ENCODE measurements at regions not wholly inside any gene's neighbourhood (a gene's known extent, or its start where the extent isn't known, plus 50 kb on each side); places are given as distances from the start of the nearest gene placed in this dataset.

GRCh38 chr3:157590273-157590672 lies 87.1 kb upstream of the VEPH1 start:
- no peak for TF ChIP-seq CTCF (IDR thresholded peaks at IDR 0.05; ENCODE audit: control extremely low read depth, extremely low read depth)
- Histone ChIP-seq H3K4me1 (ENCODE audit: control insufficient read depth in 5 of 5, insufficient read depth in 5 of 5, low read length in 5 of 5) (peaks cover 0 to 24% (median 9%) of the 10 kb centered on the region in 5 donors), H3K9me3 (ENCODE audit: control insufficient read depth in 4 of 4, insufficient read depth in 3 of 4, low read length in 3 of 4) (no peaks in the 10 kb centered on the region), H3K9ac (ENCODE audit: insufficient read depth in 1 of 2, low read length in 2 of 2) (no peak overlapping the region), H3K36me3 (ENCODE audit: control insufficient read depth in 4 of 4, insufficient read depth in 4 of 4, low read length in 4 of 4) (no peaks in the 10 kb centered on the region), H3K27me3 (ENCODE audit: control insufficient read depth in 3 of 3, insufficient read depth in 3 of 3, low read length in 2 of 3) (no peaks in the 10 kb centered on the region), H3K4me3 (no peak overlapping the region), H3K27ac (ENCODE audit: low read depth in 1 of 2, low read length in 1 of 2) (no peak overlapping the region)
- ATAC-seq (ENCODE audit: insufficient read depth, low FRiP score) (no peak), DNase-seq (no peak)
- 16 to 25% methylated on average over 1 of the region's 1 CpG for WGBS, 2 donors

GRCh38 chr3:157589211-157589610 lies 86.0 kb upstream of the VEPH1 start:
- TF ChIP-seq CTCF (IDR thresholded peaks at IDR 0.05; ENCODE audit: control extremely low read depth, extremely low read depth), result no peak
- Histone ChIP-seq H3K27me3 (ENCODE audit: control insufficient read depth in 3 of 3, insufficient read depth in 3 of 3, low read length in 2 of 3) (no peaks in the 10 kb centered on the region), H3K27ac (ENCODE audit: low read depth in 1 of 2, low read length in 1 of 2) (no peak overlapping the region), H3K4me3 (no peak overlapping the region), H3K4me1 (ENCODE audit: control insufficient read depth in 5 of 5, insufficient read depth in 5 of 5, low read length in 5 of 5) (peaks cover 0 to 15% (median 3%) of the 10 kb centered on the region in 5 donors), H3K9me3 (ENCODE audit: control insufficient read depth in 4 of 4, insufficient read depth in 3 of 4, low read length in 3 of 4) (no peaks in the 10 kb centered on the region), H3K36me3 (ENCODE audit: control insufficient read depth in 4 of 4, insufficient read depth in 4 of 4, low read length in 4 of 4) (no peaks in the 10 kb centered on the region), H3K9ac (ENCODE audit: insufficient read depth in 1 of 2, low read length in 2 of 2) (no peak overlapping the region)
- peak in 2 of 3 donors; percentile 23 to 25 for DNase-seq
- no peak for ATAC-seq (ENCODE audit: insufficient read depth, low FRiP score)
- WGBS, 2 donors, result 59 to 67% methylated on average over 2 of the region's 2 CpGs

GRCh38 chr3:157588386-157589060 lies 85.3 kb upstream of the VEPH1 start:
- Histone ChIP-seq H3K36me3 (ENCODE audit: control insufficient read depth in 4 of 4, insufficient read depth in 4 of 4, low read length in 4 of 4) (no peaks in the 10 kb centered on the region), H3K4me3 (no peak overlapping the region), H3K27ac (ENCODE audit: low read depth in 1 of 2, low read length in 1 of 2) (no peak overlapping the region), H3K4me1 (ENCODE audit: control insufficient read depth in 5 of 5, insufficient read depth in 5 of 5, low read length in 5 of 5) (peaks cover 0 to 14% (median 3%) of the 10 kb centered on the region in 5 donors), H3K9me3 (ENCODE audit: control insufficient read depth in 4 of 4, insufficient read depth in 3 of 4, low read length in 3 of 4) (no peaks in the 10 kb centered on the region), H3K9ac (ENCODE audit: insufficient read depth in 1 of 2, low read length in 2 of 2) (no peak overlapping the region), H3K27me3 (ENCODE audit: control insufficient read depth in 3 of 3, insufficient read depth in 3 of 3, low read length in 2 of 3) (no peaks in the 10 kb centered on the region)
- TF ChIP-seq CTCF (IDR thresholded peaks at IDR 0.05; ENCODE audit: control extremely low read depth, extremely low read depth), result no peak
- no peak for DNase-seq
- no peak for ATAC-seq (ENCODE audit: insufficient read depth, low FRiP score)

- no peaks in the 10 kb centered on the region for H3K36me3 ChIP-seq (ENCODE audit: control insufficient read depth in 4 of 4, insufficient read depth in 4 of 4, low read length in 4 of 4)
- TF ChIP-seq CTCF (IDR thresholded peaks at IDR 0.05; ENCODE audit: control extremely low read depth, extremely low read depth), result no peak
- H3K27me3 ChIP-seq (ENCODE audit: control insufficient read depth in 3 of 3, insufficient read depth in 3 of 3, low read length in 2 of 3), result no peaks in the 10 kb centered on the region
- DNase-seq, result no peak
- peaks cover 0 to 6% (median 2%) of the 10 kb centered on the region in 5 donors for H3K4me1 ChIP-seq (ENCODE audit: control insufficient read depth in 5 of 5, insufficient read depth in 5 of 5, low read length in 5 of 5)
- 84 to 88% methylated on average over 5 of the region's 5 CpGs for WGBS, 2 donors
- H3K27ac ChIP-seq (ENCODE audit: low read depth in 1 of 2, low read length in 1 of 2), result no peak overlapping the region
- H3K9me3 ChIP-seq (ENCODE audit: control insufficient read depth in 4 of 4, insufficient read depth in 3 of 4, low read length in 3 of 4), result no peaks in the 10 kb centered on the region
- ATAC-seq (ENCODE audit: insufficient read depth, low FRiP score), result no peak
- H3K4me3 ChIP-seq, result no peak overlapping the region
- no peak overlapping the region for H3K9ac ChIP-seq (ENCODE audit: insufficient read depth in 1 of 2, low read length in 2 of 2)
Observed at GRCh38 chr3:157586293-157586692, 83.1 kb upstream of the VEPH1 start.

All from lung (tissue), 11 donors.